ENCODE measurements at regions not wholly inside any gene's neighbourhood (a gene's known extent, or its start where the extent isn't known, plus 50 kb on each side); places are given as distances from the start of the nearest gene placed in this dataset.

- no peak for TF ChIP-seq KDM1A (IDR thresholded peaks at IDR 0.05; ENCODE audit: low read depth)
- no peak for TF ChIP-seq ZSCAN20 (CRISPR knock-in tag; IDR thresholded peaks at IDR 0.05)
- no peak for TF ChIP-seq CHD4 (IDR thresholded peaks at IDR 0.05; ENCODE audit: borderline replicate concordance)
- no peak for TF ChIP-seq CTCF (IDR thresholded peaks at IDR 0.05)
- TF ChIP-seq SMC3 (IDR thresholded peaks at IDR 0.05): no peak
- no peak for TF ChIP-seq POLR2A (IDR thresholded peaks at IDR 0.05; ENCODE audit: low read length)
- no peak for TF ChIP-seq CHD2 (IDR thresholded peaks at IDR 0.05; ENCODE audit: low read length, partially characterized antibody)
- no peak for TF ChIP-seq GATA3 (IDR thresholded peaks at IDR 0.05; ENCODE audit: borderline replicate concordance)
- TF ChIP-seq EP300 (IDR thresholded peaks at IDR 0.05): no peak
- no peak for TF ChIP-seq BCL3 (IDR thresholded peaks at IDR 0.05)
These were observed 253.3 kb upstream of the SUCLG2 start for GRCh38 chr3:67907735-67908134.

Measured in A549 (cell line).